AG09309 (cell line): ENCODE measurements at regions not wholly inside any gene's neighbourhood (a gene's known extent, or its start where the extent isn't known, plus 50 kb on each side); places are given as distances from the start of the nearest gene placed in this dataset.
A peak's percentile ranks its signal among the peaks of the same experiment; 100 is the strongest.

Experiments
- DNase-seq: peaks from one replicate; pipeline ENCODE4 v3.0.0-alpha.2; 2010; ENCODE audit warnings: low read depth
- H3K4me3 ChIP-seq: 2 replicates; pipeline ENCODE4 v1.5.1; 2011; ENCODE audit warnings: mild to moderate bottlenecking, low read depth, low read length, moderate library complexity; ENCODE audit not compliant: control insufficient read depth
- CTCF ChIP-seq: IDR thresholded peaks from 2 replicates; pipeline ENCODE4 v1.5.1; 2011; ENCODE audit warnings: mild to moderate bottlenecking, low read depth, low read length, inconsistent platforms; ENCODE audit not compliant: insufficient read depth, control insufficient read depth; ENCODE audit errors: missing control alignments

- no peak for DNase-seq
- TF ChIP-seq CTCF = no peak
- no peak overlapping the region for H3K4me3 ChIP-seq
Observed at GRCh38 chr9:107739601-107740082, 250.1 kb upstream of the KLF4 start.

- H3K4me3 ChIP-seq = no peak overlapping the region
- no peak for TF ChIP-seq CTCF
- no peak for DNase-seq
Observed at GRCh38 chr9:107738789-107739188, 249.2 kb upstream of the KLF4 start.

- no peak for TF ChIP-seq CTCF
- DNase-seq = peak; percentile 94
Observed at GRCh38 chr9:107737987-107738743, 248.6 kb upstream of the KLF4 start.

DNA sequence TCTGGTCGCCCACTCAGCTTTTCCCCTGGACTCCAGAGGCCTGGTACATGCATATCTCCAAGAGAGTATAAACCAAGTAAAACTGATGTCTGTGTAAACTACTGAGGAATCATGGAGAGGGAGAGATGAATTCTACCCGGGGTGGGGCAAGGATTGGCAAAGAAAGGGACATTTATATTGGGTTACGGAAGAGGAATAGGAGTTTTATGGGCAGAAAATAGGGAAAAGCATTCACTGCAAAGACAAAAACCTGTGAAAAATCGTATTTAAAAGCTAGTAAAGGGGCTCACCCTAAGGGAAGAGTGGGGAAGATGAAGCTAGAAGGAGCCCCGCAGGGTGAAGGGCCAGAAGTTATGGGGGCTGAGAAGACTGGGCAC is 248.0 kb upstream of the KLF4 start:
- H3K4me3 ChIP-seq = no peak overlapping the region
- DNase-seq = no peak
- TF ChIP-seq CTCF = no peak

More at GRCh38 chr9:107737987-107738743, 248.6 kb upstream of the KLF4 start:
- no peak overlapping the region for H3K4me3 ChIP-seq

GRCh38 chr9:107735821-107736220 is 246.3 kb upstream of the KLF4 start:
- TF ChIP-seq CTCF = no peak
- DNase-seq = no peak
- no peak overlapping the region for H3K4me3 ChIP-seq

DNA sequence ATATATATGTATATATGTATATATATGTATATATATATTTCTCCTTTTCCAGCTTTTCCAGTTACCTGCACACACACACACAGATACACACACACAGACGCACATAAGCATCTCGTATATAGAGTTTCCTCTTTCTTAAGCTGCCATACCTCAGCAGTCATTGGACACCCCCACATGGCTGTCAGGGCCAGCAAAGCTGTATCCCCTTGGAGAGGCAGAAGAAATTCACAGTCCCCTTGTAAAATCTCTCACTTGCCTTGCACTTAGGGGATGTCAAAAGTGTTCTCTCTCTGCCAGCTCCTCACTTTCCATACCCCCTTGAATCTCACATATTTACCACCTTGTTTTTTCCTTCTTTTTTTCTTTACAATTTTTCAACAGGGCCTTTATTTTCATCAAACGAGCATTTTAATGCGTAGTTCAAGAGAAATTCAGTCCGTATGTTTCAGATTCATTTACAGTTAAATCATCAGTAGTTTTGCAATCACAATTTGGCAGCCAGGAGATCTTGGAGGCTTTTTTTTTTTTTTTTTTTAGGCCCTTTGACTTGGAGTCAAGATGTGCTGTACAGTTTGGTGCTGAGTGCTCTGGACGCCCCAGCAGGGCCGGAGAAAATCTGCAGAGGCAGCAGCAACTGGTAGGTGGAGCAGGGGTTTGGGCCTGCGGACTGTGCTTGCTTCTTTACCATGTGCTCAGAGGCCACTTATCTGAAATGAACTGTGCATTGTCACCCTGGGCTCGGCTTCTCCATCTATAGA is 244.9 kb upstream of the KLF4 start:
- H3K4me3 ChIP-seq = no peak overlapping the region

More for the DNA sequence above, 244.9 kb upstream of the KLF4 start:
- TF ChIP-seq CTCF = peak; percentile 17
- DNase-seq = peak; percentile 91
